ENCODE measurements at regions not wholly inside any gene's neighbourhood (a gene's known extent, or its start where the extent isn't known, plus 50 kb on each side); places are given as distances from the start of the nearest gene placed in this dataset.
A peak's percentile ranks its signal among the peaks of the same experiment; 100 is the strongest.

DNA sequence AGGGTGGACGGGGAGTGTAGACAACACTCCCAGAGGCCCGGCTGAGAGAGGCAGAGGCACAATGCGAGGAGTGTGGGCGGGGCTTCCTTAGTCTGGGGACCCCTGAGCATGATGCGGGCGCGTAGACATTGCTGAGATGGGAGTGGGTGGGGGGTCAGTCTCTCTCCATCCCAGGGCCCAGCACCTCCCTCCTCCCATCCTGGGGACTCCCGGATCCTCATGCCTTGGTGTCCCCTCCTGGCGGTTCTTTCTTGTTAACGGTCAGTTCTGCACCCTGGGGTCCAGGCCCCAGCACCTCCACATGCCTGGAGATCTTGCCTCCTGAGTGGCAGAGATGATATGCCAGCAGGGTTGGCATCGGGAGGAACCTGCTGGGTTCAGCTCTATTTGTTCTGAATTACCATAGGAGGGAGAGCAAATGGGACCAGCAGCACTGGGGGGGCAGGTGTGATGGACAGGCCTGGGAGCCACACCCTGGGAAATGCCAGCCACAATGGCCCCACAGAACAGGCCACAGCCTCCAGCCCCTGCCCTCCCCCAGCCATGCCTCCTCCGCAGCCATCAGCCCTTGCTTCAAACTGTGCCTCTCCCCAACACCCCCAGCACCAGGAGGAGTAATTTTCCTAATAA, 55.7 kb downstream of the RTL6 start:
- no peak for ATAC-seq

DNA sequence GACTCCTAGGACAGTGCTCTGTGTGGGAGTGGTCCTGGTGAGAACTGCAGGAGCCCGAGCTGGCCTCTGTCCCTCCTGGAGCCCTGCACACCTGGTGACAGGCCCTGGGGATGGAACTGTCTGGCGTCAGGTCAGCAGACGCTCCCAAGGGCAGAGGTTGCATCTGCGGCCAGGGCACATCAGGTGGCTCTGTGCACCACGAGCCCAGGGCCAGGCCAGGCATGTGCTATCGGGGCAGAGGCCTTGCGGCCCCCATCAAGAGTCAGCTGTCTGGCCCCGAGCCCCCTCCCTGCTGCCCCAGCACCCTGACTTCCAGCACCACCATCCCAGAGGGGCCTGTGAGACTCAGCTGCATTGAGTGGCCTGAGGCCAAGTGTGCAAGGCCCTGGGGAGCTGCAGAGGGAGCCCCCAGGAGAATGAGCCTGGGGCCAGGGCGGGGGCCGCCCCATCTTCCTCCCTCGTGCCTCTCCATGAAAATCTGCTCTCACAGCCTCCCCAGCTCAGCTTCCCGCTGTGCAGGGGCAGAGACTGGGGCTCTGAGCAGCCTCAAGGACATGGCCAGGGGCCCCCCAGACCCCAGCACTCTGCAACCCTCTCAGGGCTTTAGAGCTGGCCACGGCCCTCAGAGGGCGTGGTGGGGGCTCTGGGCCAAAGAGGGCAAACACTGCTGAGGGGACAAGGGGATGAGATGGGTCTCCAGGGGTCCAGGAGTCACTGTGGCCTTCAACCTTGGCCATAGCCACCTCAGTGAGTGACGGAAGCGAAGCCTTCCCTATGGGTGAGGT, 56.4 kb downstream of the RTL6 start:
- no peak for ATAC-seq

DNA sequence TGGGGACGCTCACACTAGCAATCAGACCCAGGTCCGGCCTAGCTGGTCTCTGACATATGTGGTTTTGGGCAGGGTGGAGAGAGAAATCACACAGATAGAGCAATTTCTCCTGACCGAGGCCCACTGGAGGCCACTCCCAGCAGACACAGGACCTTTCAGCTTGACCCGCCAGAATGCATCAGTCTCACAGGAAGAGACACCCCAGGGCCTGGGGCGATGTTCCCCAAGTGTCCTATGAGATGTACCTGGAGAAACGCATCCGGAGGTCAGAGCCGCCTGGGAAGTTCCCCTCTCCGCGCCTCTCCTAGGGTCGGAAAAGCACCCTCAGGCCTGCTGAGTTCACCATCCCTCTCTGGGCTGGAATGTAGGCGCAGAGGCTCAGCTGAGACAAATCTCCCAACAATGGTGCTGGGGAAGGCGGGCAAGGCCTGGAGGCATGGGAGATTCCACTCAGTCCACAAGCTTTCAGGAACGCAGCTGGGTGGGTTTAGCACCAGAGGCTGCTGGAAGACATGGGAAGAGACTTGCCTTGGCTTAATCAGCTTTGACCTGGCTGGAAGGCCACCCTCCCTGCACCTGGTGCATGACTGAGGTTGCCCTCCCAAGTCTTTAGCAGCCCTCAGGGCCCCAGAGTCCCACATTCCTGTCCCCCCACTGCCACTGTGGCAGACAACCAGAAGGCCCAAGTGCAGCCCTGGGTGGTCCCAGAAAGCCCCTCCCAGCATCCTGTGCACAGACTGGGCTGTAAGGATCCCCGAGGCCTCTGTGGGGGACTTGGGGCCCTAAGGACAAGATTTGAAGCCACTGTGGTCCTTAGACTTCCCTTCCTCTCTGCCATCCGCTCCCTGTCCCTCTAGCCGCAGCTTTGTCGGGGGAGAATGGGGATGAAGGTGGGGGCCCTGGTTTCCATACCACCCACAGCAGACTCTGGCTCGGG, 57.5 kb downstream of the RTL6 start:
- ATAC-seq: no peak

DNA sequence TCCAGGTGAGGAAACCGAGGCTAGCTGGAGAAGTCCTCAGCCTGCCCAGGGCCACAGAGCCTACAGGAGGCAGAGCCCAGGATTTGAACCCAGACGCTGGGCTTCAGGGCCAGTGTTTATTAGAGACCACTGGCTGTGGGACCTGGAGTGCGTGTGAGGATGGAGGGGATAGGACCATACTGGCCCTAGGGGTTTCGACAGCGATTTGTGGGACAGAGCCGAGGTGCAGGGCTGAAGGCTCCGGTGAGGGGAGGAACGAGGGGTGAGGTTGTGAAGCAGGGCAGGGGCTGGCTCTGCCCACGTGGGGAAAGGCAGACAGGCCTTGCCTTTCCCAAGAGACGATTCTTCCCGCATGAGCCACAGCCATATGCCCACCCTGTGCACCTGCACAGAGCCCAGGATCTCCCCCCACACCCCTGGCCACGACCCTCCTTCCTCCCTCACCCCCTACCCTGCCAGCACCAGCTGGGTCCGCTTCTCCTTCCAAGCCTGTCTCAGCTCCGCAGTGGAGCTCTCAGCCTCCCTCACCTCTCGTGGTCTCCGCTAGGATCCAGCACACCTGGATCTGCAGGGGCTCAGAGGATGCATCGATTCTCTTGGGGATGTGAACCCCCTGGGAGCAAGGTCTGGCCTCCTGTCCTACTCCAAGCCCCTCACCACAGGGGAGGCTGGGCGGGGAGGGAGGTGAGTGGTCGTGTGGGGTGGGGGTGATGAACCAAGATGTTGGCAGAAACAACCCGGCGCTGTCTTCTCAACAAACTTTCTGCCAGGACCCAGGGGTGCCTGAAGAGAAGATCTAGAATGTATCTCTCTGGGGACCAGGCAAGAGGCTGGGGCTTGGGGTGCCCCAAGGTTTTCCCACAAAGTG, 58.4 kb downstream of the RTL6 start:
- no peak for ATAC-seq

DNA sequence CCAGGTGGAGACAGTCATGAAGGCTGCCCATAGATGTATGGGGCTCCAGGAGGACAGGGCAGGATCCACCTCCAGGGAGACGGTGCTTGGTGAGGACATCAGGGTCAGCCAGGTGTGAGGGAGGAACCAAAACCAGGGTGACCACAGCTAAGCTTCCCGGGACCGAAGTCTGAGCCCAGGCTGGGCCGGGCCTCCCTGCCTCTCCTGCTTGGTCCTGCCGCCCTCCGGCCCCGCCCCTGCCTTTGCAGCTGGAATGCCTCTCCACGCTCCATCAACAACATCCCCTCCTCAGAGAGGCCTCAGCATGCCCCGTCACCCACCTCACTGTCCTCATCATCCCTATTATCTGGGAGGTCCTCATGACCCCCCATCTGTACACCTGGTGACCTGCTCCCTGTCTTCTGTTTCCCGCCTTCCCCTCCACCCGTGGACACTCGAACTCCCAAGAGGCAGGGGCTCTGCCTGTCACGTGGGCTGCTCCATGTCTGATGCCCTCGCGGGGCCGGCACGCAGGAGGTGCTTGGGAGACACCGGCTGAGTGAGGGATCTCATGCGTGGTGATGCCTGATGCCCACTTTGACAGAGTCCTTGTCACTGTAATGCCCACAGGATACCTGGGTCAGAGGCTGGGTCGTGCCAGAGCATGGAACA, 59.4 kb downstream of the RTL6 start:
- no peak for ATAC-seq

DNA sequence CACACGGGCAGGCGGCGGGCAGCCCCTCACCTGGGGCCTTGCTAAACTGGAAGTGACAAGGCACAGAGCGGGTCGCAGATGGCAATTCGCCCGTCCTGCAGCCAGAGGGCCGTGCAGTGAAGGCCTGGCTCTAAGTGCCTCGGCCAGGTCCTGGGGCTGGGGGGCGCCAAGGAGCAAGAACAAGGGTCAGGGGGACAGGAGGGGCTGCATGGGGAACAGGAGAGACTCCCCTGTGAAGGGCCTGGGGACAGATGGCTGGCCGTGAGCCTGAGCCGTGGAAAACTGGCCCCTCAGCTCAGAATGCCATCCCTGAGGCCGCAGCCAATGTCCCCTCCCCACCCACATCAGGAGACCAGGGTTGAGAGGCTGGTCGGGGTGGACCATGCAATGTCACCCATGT, 60.0 kb downstream of the RTL6 start:
- no peak for ATAC-seq

DNA sequence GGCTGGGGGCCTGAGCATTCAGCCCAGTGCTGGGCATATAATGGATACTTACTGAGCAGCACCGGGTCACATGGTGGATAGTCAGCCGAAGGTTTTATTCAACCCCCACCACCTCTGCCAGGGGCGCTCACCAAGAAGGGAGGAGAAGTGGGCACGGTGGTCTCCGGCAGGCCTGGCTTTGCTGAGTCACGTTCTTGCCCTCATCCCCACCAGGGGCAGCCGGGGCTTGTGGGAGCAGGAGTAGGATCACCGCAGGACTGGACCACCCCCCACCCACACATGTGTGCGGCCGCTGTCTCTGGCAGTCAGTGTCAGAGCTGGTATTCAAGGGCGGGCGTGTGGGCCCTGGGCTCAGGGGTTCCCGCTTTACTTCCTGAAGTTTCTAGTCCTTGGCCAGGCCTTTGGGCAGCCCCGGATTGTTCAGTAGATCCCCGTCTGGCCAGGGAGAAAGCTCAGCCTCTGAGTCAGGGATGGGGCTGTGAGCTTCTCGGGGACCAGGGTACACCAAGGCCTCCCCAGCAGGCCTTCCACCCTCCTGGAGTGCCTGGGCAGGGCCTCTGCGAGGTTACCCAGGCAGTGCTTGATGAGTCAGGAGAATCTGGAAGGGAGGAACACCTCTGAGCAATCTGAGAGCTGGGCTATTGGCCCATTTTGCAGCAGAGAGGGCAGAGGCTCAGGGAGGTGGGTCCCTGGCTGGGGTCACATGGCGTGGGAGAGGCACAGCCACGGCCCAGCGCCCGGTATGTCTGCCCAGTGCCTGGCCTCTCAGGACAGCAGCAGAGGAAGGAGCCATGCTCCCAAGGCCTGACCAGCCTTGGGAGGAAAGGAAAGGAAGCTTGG, 60.6 kb downstream of the RTL6 start:
- ATAC-seq: peak; percentile 55

DNA sequence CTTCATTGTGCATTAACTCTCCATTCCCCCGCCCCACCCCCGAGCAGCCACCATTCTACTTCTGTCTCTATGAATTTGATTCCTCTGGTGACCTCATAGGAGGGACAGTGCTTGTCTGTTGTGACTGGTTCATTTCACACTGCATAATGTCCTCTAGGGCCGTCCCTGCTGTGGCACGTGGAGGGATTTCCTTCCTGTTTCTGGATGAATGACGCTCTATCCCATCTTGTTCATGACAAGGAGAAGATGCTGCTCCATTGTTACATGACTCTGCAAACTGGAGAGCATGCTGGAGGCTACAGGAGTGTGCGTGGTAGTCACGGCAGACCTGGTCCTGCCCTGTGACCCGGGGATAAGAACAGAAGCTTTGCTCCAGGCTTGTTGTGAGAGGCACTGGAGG, 61.3 kb downstream of the RTL6 start:
- no peak for ATAC-seq

DNA sequence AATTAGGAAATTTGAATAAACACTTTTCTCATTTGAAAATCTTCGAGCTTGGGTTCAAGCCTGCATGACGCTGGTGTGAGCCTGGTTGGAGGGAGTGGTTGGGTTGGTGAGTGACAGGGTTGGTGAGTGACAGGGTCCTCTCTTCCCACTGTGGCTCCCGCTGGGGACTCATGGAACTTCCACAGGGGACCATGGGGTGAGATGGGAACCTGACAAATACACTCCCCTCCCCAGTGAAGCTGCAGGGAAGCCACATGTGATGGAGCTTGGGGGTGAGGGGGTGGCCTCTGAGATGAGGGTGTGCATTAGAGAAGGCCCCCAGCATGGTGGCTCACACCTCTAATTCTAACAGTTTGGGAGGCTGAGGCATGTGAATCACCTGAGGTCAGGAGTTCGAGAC, 66.8 kb downstream of the RTL6 start:
- ATAC-seq: no peak

DNA sequence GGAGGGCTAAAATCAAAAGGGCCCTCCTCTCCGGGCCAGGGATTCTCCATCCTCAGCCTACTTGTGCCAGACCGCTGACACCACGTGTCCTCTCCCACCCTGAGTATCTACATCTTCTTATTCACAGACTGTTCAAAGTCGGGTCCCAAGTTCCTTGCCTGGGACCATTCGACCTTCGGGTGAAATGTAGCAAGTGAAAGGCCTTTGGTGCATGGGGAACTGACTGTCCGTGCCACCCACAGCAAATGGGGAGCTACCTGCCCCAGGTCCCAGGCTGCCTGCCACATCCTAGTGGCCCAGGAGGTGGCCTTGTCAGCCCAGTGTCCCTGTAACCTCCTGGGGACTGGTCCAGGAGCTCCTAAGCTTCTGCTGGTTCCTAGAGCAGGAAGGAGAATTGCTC, 67.3 kb downstream of the RTL6 start:
- ATAC-seq: no peak

DNA sequence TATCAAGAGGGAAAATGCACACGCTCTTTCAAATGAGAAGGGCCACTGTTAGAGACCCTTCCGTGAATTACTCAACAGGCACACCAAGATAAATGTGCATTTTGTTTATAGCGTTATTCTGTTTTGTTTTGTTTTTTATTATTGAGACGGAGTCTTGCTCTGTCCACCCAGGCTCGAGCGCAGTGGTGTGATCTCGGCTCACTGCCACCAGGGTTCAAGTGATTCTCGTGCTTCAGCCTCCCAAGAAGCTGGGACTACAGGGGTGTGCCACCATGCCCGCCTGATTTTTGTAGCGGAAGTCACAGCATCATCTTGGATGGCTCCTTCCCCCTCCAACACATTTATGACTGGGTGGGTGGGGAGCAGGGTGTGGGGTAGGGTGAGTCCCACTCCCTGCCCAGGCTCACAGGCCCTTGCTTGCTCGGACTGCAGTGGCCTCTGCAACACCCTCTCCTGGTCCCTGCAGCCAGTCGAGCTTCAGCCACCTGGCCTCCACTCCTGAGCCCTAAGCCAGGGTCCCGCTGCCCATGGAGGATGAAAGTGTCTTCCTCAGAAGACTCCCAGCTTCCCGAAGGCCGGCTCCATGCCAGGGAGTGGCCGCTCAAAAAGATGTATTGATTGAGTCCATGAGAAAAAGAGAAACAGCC, 68.0 kb downstream of the RTL6 start:
- ATAC-seq: no peak

DNA sequence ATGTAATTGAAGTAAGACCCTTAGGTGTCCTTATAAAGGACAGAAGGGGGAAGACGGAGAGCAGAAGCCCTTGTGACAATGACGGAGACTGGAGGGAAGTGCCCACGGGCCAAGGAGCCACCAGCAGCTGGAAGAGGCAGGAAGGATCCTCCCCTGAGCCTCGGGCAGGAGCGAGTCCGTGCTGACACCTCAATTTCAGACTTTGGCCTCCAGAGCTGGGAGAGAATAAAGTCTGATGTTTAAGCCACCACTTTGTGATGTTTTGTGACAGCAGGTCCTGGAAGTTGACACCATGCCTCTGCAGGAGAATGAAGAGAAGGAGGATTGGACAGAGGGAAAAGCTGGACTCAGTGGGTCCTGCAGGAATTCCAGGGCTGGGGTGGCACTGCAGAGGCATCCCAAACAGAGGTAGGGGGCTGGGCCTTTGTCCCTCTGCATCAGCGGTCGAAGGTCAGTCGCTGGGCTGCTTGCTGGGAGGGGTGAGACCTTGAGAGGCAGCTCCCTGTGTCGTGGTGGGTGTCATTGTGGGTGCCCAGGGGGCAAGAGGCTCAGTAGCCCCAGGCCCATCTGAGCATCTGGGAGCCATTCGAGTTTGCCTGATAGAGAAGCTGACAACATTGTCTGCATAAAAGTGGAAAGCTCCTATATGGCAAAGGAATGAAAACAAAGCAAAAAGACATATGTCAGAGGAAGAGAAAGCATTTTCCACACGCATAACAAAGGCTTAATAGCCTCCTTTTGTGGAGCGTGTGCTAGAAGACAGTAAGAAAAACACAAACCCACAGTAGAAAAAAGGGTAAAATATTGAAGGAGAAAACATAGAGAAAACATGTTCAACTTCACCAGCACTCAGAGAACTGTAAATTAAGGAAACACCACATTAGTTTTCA, 68.8 kb downstream of the RTL6 start:
- ATAC-seq: no peak

DNA sequence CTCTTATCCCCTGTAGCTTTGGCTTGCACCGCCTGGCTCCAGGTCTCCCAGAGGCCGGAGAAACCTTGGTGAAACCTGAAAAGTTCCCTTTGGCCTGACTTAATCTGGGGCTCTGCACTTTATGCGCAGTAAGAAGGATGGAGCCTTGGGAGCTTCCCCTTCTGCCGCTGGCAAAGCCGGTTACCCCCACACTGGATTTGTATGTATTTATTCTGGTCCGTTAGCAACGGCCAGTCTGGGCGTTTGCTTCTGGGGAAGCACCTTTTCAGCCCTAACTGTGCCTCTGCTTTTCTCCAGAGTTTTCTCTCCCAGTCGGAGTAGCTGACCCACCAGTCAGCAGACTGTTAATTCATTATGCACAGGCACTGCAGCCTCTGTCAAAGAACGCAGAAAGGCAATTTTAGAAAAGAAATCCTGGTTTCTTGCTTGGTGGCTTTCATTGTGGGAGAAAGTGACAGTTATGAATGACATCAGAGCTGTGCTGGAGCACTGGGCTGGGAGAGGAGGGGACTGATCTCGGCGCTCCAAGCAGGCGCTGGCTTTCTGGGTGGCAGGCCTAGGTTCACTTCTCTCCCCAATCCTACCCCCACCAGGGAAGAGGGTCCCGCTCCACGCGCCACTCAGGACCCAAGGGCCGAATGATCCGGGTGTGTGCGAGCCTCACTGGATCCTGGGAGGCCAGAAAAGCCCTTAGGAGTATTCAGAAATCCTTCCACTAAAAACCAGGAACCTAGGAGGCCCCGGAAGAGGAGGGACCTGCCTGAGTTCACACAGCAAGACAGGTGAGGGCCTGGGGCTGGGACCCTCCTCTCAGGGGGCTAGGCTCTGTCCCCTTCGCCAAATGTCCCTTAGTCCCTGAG, 70.2 kb downstream of the RTL6 start:
- no peak for ATAC-seq

DNA sequence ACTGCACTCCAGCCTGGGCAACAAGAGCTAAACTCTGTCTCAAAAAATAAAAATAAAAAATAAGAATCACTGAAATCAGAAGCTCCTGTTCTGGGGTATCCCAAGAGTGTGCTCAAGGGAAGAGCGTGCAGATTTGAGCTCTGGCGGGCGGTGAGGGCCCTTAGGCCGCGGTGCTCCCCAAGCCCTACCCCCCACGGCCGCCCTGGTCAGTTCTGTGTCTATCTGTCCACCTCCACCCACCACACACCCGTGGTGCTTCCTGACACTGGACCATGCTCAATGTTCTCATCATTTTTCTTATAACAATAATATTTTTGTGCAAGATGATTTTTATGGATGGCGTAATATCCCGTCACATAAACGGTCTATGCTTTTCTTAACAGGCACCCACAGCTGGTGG, 71.1 kb downstream of the RTL6 start:
- ATAC-seq: no peak

DNA sequence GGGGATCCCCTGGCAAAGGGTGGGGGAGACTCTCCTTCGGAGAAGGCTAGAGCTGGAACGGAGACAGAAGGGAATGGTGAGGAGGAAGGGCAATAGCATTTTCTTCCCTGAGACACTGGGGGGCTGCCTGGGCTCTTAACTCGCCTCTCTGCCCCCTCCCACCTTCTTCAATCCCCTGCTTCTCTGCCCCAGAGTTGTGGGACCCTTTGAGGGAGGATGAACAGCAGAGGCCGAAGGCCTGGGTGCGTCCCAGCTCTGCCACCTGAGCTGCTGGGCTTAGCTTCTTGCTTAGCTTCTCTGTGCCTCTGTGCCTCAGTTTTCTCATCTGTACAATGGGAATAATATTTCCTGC, 72.4 kb downstream of the RTL6 start:
- ATAC-seq: no peak

DNA sequence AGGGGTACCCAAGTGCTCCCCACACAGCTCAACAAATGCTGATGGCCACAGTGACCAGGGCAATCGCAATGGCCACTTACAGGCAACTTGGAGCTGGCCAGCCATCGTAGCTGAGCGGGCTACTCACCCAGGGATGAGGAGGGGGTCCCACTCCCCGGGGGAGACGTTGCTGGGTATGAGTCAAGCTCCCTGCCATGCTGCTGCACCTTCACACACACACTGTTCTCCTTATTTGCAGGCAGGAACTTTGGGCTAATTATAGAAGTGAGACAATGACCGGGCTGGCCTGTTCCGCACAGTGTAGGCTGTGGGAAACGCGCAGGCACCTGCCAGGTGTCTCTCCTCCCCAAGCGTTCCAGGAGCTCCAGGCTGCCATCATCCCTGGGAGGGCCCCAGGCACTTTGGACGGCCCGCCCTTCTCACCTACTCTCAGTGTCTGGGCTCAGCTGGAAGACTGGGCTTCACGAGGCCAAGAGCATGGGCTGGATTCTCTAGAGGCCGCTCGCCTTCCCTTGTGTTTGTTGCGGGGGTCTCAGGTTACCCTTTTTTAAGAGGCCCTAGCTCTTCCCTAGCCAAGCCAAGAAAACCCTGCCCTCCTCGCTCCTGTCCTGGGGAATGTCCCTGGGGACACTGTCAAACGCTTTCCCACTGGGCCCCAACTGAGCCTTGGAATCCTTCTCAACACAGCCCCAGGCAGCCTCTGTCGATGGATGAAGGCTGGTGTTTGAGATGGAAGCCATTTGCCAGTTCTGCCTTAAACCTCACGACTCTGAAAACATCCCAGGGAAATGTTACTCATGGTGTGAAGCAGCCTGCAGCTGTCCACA, 73.0 kb downstream of the RTL6 start:
- ATAC-seq: peak; percentile 31

DNA sequence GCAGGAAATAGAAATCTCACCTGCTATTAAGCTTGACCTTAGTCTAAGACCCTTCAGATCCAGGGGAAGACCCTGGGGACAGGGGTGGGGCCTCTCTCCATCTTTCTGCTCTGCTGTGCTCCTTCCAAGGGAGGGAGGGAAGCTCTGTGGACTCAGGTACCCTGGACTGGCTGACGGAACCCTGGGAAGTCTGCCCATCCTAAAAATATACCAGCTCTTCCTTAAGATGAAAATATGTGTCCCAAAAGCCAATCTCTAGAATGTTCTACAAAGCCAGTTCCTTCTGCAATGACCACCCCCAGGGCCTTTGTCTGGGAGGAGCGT, 73.7 kb downstream of the RTL6 start:
- no peak for ATAC-seq

All from esophagus mucosa (tissue), 1 donor.